Urinary bladder (tissue), 3 donors: ENCODE measurements at regions not wholly inside any gene's neighbourhood (a gene's known extent, or its start where the extent isn't known, plus 50 kb on each side); places are given as distances from the start of the nearest gene placed in this dataset.
A peak's percentile ranks its signal among the peaks of the same experiment; 100 is the strongest.

Source experiments
- DNase-seq: peaks from one replicate; pipeline ENCODE4 v3.0.0-alpha.2; 2015; ENCODE audit errors: extremely low spot score
- H3K27ac ChIP-seq: one replicate; pipeline ENCODE4 v1.5.1; 2013; ENCODE audit warnings: low read depth, mild to moderate bottlenecking, moderate library complexity
- H3K36me3 ChIP-seq: one replicate; pipeline ENCODE4 v1.6.1; 2013; ENCODE audit warnings: mild to moderate bottlenecking, moderate library complexity; ENCODE audit not compliant: insufficient read depth
- H3K4me1 ChIP-seq: one replicate; pipeline ENCODE4 v1.6.1; 2013; ENCODE audit warnings: mild to moderate bottlenecking, moderate library complexity; ENCODE audit not compliant: insufficient read depth
- H3K4me3 ChIP-seq: one replicate; pipeline ENCODE4 v1.5.1; 2013; ENCODE audit warnings: low read depth, low read length
- WGBS: extraction: QIAGEN DNeasy Blood & Tissue Kit; methylation state at CpG from one replicate; pipeline ENCODE4 v1.1.7; 2013; 5-methylcytosine and 5-hydroxymethylcytosine counted together
- donor health status: healthy with polysubstance abuse.
- donor health status: healthy.

GRCh38 chr12:87112571-87113345 lies 856.6 kb upstream of the MGAT4C start:
- no peak overlapping the region for H3K27ac ChIP-seq
- H3K4me3 ChIP-seq, result no peak overlapping the region
- DNase-seq, result no peak
- WGBS, result 84% methylated on average over 3 of the region's 3 CpGs
- no peaks in the 10 kb centered on the region for H3K4me1 ChIP-seq
- H3K36me3 ChIP-seq, result no peaks in the 10 kb centered on the region

- Histone ChIP-seq H3K4me1 (no peaks in the 10 kb centered on the region), H3K36me3 (no peaks in the 10 kb centered on the region), H3K27ac (no peak overlapping the region), H3K4me3 (no peak overlapping the region)
- WGBS, result 88% methylated on average over 3 of the region's 3 CpGs
- no peak for DNase-seq
Observed at GRCh38 chr12:87107766-87108165, 851.6 kb upstream of the MGAT4C start.

GRCh38 chr12:87107270-87107669 lies 851.1 kb upstream of the MGAT4C start:
- H3K36me3 ChIP-seq, result no peaks in the 10 kb centered on the region
- no peak overlapping the region for H3K27ac ChIP-seq
- H3K4me1 ChIP-seq, result no peaks in the 10 kb centered on the region
- no peak overlapping the region for H3K4me3 ChIP-seq
- DNase-seq, result no peak
- 86% methylated on average over 3 of the region's 3 CpGs for WGBS

- Histone ChIP-seq H3K27ac (no peak overlapping the region), H3K4me1 (no peaks in the 10 kb centered on the region), H3K36me3 (no peaks in the 10 kb centered on the region), H3K4me3 (no peak overlapping the region)
- WGBS, result 82% methylated on average over 4 of the region's 4 CpGs
- no peak for DNase-seq
Observed at GRCh38 chr12:87096082-87096585, 839.9 kb upstream of the MGAT4C start.

- Histone ChIP-seq H3K4me1 (no peaks in the 10 kb centered on the region), H3K4me3 (no peak overlapping the region), H3K36me3 (no peaks in the 10 kb centered on the region), H3K27ac (no peak overlapping the region)
- no peak for DNase-seq
- 83% methylated on average over 3 of the region's 3 CpGs for WGBS
Observed at GRCh38 chr12:87094356-87094755, 838.2 kb upstream of the MGAT4C start.

GRCh38 chr12:87092421-87092820 lies 836.2 kb upstream of the MGAT4C start:
- H3K36me3 ChIP-seq, result no peaks in the 10 kb centered on the region
- 89% methylated on average over 1 of the region's 1 CpG for WGBS

GRCh38 chr12:87086118-87086891 lies 830.1 kb upstream of the MGAT4C start:
- Histone ChIP-seq H3K27ac (no peak overlapping the region), H3K4me3 (no peak overlapping the region), H3K36me3 (no peaks in the 10 kb centered on the region), H3K4me1 (no peaks in the 10 kb centered on the region)
- no peak for DNase-seq
- 75% methylated on average over 3 of the region's 3 CpGs for WGBS

More at GRCh38 chr12:87092421-87092820, 836.2 kb upstream of the MGAT4C start:
- H3K27ac ChIP-seq, result no peak overlapping the region
- DNase-seq, result no peak
- H3K4me3 ChIP-seq, result no peak overlapping the region
- no peaks in the 10 kb centered on the region for H3K4me1 ChIP-seq

GRCh38 chr12:87085286-87085685 lies 829.1 kb upstream of the MGAT4C start:
- no peak for DNase-seq
- H3K4me1 ChIP-seq, result no peaks in the 10 kb centered on the region
- H3K36me3 ChIP-seq, result no peaks in the 10 kb centered on the region
- no peak overlapping the region for H3K27ac ChIP-seq
- H3K4me3 ChIP-seq, result no peak overlapping the region

GRCh38 chr12:87082756-87083155 lies 826.6 kb upstream of the MGAT4C start:
- WGBS, result 79% methylated on average over 2 of the region's 2 CpGs

GRCh38 chr12:87074781-87075180 lies 818.6 kb upstream of the MGAT4C start:
- Histone ChIP-seq H3K4me3 (no peak overlapping the region), H3K4me1 (no peaks in the 10 kb centered on the region), H3K27ac (no peak overlapping the region), H3K36me3 (no peaks in the 10 kb centered on the region)
- WGBS, result 79% methylated on average over 2 of the region's 2 CpGs
- DNase-seq, result no peak

More at GRCh38 chr12:87082756-87083155, 826.6 kb upstream of the MGAT4C start:
- no peak overlapping the region for H3K27ac ChIP-seq
- no peaks in the 10 kb centered on the region for H3K4me1 ChIP-seq
- no peaks in the 10 kb centered on the region for H3K36me3 ChIP-seq
- DNase-seq, result no peak
- H3K4me3 ChIP-seq, result no peak overlapping the region

GRCh38 chr12:87066326-87066725 lies 810.1 kb upstream of the MGAT4C start:
- H3K4me3 ChIP-seq, result no peak overlapping the region
- H3K27ac ChIP-seq, result no peak overlapping the region
- no peak for DNase-seq
- WGBS, result 42% methylated on average over 2 of the region's 2 CpGs
- H3K4me1 ChIP-seq, result no peaks in the 10 kb centered on the region
- H3K36me3 ChIP-seq, result no peaks in the 10 kb centered on the region

- Histone ChIP-seq H3K36me3 (no peaks in the 10 kb centered on the region), H3K4me1 (no peaks in the 10 kb centered on the region), H3K4me3 (no peak overlapping the region), H3K27ac (no peak overlapping the region)
- WGBS, result 45% methylated on average over 1 of the region's 1 CpG
- DNase-seq, result no peak
Observed at GRCh38 chr12:87059231-87059630, 803.0 kb upstream of the MGAT4C start.

GRCh38 chr12:87054226-87054625 lies 798.0 kb upstream of the MGAT4C start:
- no peak overlapping the region for H3K4me3 ChIP-seq
- DNase-seq, result peak; percentile 39
- no peak overlapping the region for H3K27ac ChIP-seq
- H3K36me3 ChIP-seq, result no peaks in the 10 kb centered on the region
- no peaks in the 10 kb centered on the region for H3K4me1 ChIP-seq

- Histone ChIP-seq H3K27ac (no peak overlapping the region), H3K4me3 (no peak overlapping the region), H3K36me3 (no peaks in the 10 kb centered on the region), H3K4me1 (no peaks in the 10 kb centered on the region)
- WGBS, result 51% methylated on average over 1 of the region's 1 CpG
- DNase-seq, result no peak
Observed at GRCh38 chr12:87051621-87052020, 795.4 kb upstream of the MGAT4C start.
